ENCODE measurements at regions not wholly inside any gene's neighbourhood (a gene's known extent, or its start where the extent isn't known, plus 50 kb on each side); places are given as distances from the start of the nearest gene placed in this dataset.

GRCh38 chr11:92717240-92717639 is 252.2 kb upstream of the MTNR1B start:
- POLR2A ChIA-PET: no interaction called here
- DNase-seq (ENCODE audit: extremely low read depth in 1 of 4, low spot score in 3 of 4) (no peak), FAIRE-seq (no peak), ATAC-seq (no peak)
- 0% methylated on average over 1 of the region's 1 CpG for WGBS (ENCODE audit: insufficient coverage, low coverage, missing lambda C conversion rate)
- CTCF ChIA-PET (ENCODE audit: low intra/inter-chr PET ratio): no interaction called here
- no peak for TF ChIP-seq STAT5B (CRISPR knock-in tag; IDR thresholded peaks at IDR 0.05)
- Histone ChIP-seq H3K9ac (ENCODE audit: insufficient read depth in 1 of 2, low read depth in 2 of 2, low read length in 2 of 2) (no peak overlapping the region), H2AFZ (ENCODE audit: low read depth, low read length) (no peak overlapping the region), H3K4me2 (ENCODE audit: insufficient read depth, low read length) (no peak overlapping the region), H3K4me1 (replicated peaks in 1 of 2; ENCODE audit: control insufficient read depth in 2 of 2, insufficient read depth in 2 of 2, low read length in 2 of 2) (no peaks in the 10 kb centered on the region), H3K27me3 (ENCODE audit: control insufficient read depth in 2 of 2, insufficient read depth in 2 of 2, low read length in 2 of 2) (no peaks in the 10 kb centered on the region), H3K36me3 (ENCODE audit: control insufficient read depth, insufficient read depth, low read length) (no peaks in the 10 kb centered on the region), H3K27ac (ENCODE audit: extremely low read depth, low read depth, low read length) (no peak overlapping the region), H3K9me3 (replicated peaks; ENCODE audit: control insufficient read depth, insufficient read depth, low read depth, low read length) (no peaks in the 10 kb centered on the region), H3K79me2 (ENCODE audit: control insufficient read depth, insufficient read depth, low read length) (no peaks in the 10 kb centered on the region), H4K20me1 (replicated peaks; ENCODE audit: control insufficient read depth, insufficient read depth, low read length) (no peaks in the 10 kb centered on the region), H3K9me1 (ENCODE audit: control insufficient read depth, insufficient read depth, low read length) (no peaks in the 10 kb centered on the region), H3K4me3 (no peak overlapping the region)
- intact Hi-C loops (cut with micrococcal nuclease) (no loop called here), in situ Hi-C loops (cut with MboI) (no loop called here)
- BruUV-seq (replicated peaks): no TSS peak

GRCh38 chr11:92720385-92720784 is 249.1 kb upstream of the MTNR1B start:
- ChIA-PET CTCF (ENCODE audit: low intra/inter-chr PET ratio) (no interaction called here), POLR2A (no interaction called here)
- H3K9me1 ChIP-seq (ENCODE audit: control insufficient read depth, insufficient read depth, low read length): no peaks in the 10 kb centered on the region
- H2AFZ ChIP-seq (ENCODE audit: low read depth, low read length): no peak overlapping the region
- H3K9me3 ChIP-seq (replicated peaks; ENCODE audit: control insufficient read depth, insufficient read depth, low read depth, low read length): no peaks in the 10 kb centered on the region
- no peak overlapping the region for H3K4me3 ChIP-seq
- H3K27me3 ChIP-seq (ENCODE audit: control insufficient read depth in 2 of 2, insufficient read depth in 2 of 2, low read length in 2 of 2): no peaks in the 10 kb centered on the region
- H4K20me1 ChIP-seq (replicated peaks; ENCODE audit: control insufficient read depth, insufficient read depth, low read length): no peaks in the 10 kb centered on the region
- intact Hi-C loops (cut with micrococcal nuclease) (no loop called here), in situ Hi-C loops (cut with MboI) (no loop called here)
- H3K4me2 ChIP-seq (ENCODE audit: insufficient read depth, low read length): no peak overlapping the region
- 1% methylated on average over 3 of the region's 3 CpGs for WGBS (ENCODE audit: insufficient coverage, low coverage, missing lambda C conversion rate)
- no peaks in the 10 kb centered on the region for H3K4me1 ChIP-seq (replicated peaks in 1 of 2; ENCODE audit: control insufficient read depth in 2 of 2, insufficient read depth in 2 of 2, low read length in 2 of 2)
- no peak for FAIRE-seq
- no peak overlapping the region for H3K9ac ChIP-seq (ENCODE audit: insufficient read depth in 1 of 2, low read depth in 2 of 2, low read length in 2 of 2)
- TF ChIP-seq BCL6 (CRISPR knock-in tag; IDR thresholded peaks at IDR 0.05): no peak
- TF ChIP-seq MBD2 (IDR thresholded peaks at IDR 0.05; ENCODE audit: borderline replicate concordance, low read depth): no peak
- TF ChIP-seq ZNF212 (CRISPR knock-in tag; IDR thresholded peaks at IDR 0.05): no peak
- TF ChIP-seq GATA2 (CRISPR knock-in tag; IDR thresholded peaks at IDR 0.05): no peak
- TF ChIP-seq CEBPZ (IDR thresholded peaks at IDR 0.05; ENCODE audit: borderline replicate concordance, low read depth, low read length): no peak
- no peak for TF ChIP-seq ARNT (IDR thresholded peaks at IDR 0.05)
- no peak overlapping the region for H3K27ac ChIP-seq (ENCODE audit: extremely low read depth, low read depth, low read length)
- H3K36me3 ChIP-seq (ENCODE audit: control insufficient read depth, insufficient read depth, low read length): no peaks in the 10 kb centered on the region
- H3K79me2 ChIP-seq (ENCODE audit: control insufficient read depth, insufficient read depth, low read length): no peaks in the 10 kb centered on the region
- ATAC-seq: no peak
- no peak for DNase-seq (ENCODE audit: extremely low read depth in 1 of 4, low spot score in 3 of 4)
- no TSS peak for BruUV-seq (replicated peaks)

Measured in K562 (cell line).